Stomach smooth muscle (tissue), 2 donors: ENCODE measurements at regions not wholly inside any gene's neighbourhood (a gene's known extent, or its start where the extent isn't known, plus 50 kb on each side); places are given as distances from the start of the nearest gene placed in this dataset.

ENCODE experiments used
- H3K27ac ChIP-seq: one replicate; pipeline ENCODE4 v1.7.0; 2013; ENCODE audit warnings: mild to moderate bottlenecking, low read length, inconsistent platforms
- H3K27me3 ChIP-seq, 2 donors: one replicate each; pipeline ENCODE4 v1.7.0; 2013; ENCODE audit warnings: low read length in 2 of 2; ENCODE audit not compliant: insufficient read depth in 2 of 2, control insufficient read depth in 1 of 2
- H3K36me3 ChIP-seq, 2 donors: one replicate each; pipeline ENCODE4 v1.7.0; 2013; ENCODE audit warnings: low read length in 2 of 2; ENCODE audit not compliant: control insufficient read depth in 2 of 2, insufficient read depth in 2 of 2
- H3K4me1 ChIP-seq: one replicate; pipeline ENCODE4 v1.7.0; 2013; ENCODE audit warnings: low read length; ENCODE audit not compliant: control insufficient read depth, insufficient read depth
- H3K4me3 ChIP-seq, 2 donors: one replicate each; pipeline ENCODE4 v1.7.0; 2013; ENCODE audit warnings: low read length in 2 of 2
- H3K9ac ChIP-seq, 2 donors: one replicate each; pipeline ENCODE4 v1.7.0; 2013; ENCODE audit warnings: low read length in 2 of 2, mild to moderate bottlenecking in 1 of 2
- H3K9me3 ChIP-seq, 2 donors: one replicate each; pipeline ENCODE4 v1.7.0; 2013; ENCODE audit warnings: low read length in 2 of 2; ENCODE audit not compliant: control insufficient read depth in 2 of 2
- donor health status: healthy.
- donor health status: Pancreatic carcinoma.

DNA sequence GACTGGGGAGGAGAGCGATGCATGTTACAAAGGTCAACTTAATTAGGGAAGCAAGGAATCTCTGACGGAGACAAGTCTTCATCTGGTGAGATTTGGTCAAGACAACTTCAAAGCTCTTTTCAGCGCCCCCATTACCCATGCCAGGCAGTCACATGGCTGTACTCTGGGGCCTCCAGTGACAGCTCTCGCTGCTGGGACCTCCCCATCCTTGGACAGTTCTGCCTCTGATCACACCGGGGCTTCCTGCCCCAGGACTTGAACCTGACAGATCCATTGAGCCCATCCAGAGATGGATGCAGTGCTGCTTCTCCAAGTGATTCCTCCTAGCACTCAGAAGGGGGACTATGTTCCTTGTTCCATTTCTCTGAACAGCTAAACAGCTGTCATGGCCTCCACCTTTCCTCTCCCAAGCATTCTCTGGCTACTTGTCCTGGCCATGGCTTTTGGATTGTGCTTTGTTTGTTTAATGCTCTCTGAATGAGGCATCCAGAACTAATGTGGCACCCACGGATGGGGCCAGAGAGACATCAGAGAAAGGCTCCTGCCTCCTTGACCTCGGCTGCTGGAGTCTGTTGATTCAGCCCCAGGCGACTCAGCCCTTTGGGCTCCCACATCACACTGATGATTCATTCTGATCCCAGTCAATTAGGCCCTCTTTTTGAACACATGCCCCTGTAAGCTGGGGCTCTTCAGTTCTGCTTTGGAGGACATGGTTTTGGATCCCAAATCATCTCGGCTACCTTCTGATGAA, 122.1 kb upstream of the ADAMTS16 start:
- H3K4me3 ChIP-seq, result no peak overlapping the region
- no peak overlapping the region for H3K27ac ChIP-seq
- H3K36me3 ChIP-seq, result no peaks in the 10 kb centered on the region
- no peaks in the 10 kb centered on the region for H3K9me3 ChIP-seq
- no peaks in the 10 kb centered on the region for H3K4me1 ChIP-seq
- no peak overlapping the region for H3K9ac ChIP-seq
- peaks cover 0 to 2% of the 10 kb centered on the region in 2 donors for H3K27me3 ChIP-seq

DNA sequence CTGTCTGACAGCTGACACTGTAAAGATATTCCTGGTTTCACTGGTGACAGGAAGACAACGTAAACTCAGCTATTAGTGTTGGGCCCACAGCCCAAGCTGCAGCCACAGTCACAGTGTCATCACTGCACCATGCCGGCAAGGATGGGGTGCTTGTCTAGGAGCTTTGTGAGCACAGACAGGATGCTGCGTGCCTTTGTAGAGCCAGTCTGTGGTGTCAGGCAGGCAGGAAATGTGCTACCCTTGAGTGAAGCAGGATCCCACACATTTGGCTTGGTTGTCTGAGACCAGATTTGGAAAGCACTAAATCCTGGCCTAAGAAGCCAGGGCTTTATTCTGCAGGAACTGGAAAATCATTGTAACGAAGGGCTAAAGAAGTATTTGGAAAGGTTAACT, 121.6 kb upstream of the ADAMTS16 start:
- Histone ChIP-seq H3K4me3 (no peak overlapping the region), H3K27ac (no peak overlapping the region), H3K4me1 (no peaks in the 10 kb centered on the region), H3K9ac (no peak overlapping the region), H3K9me3 (no peaks in the 10 kb centered on the region), H3K27me3 (peaks cover 0 to 2% of the 10 kb centered on the region in 2 donors), H3K36me3 (no peaks in the 10 kb centered on the region)

DNA sequence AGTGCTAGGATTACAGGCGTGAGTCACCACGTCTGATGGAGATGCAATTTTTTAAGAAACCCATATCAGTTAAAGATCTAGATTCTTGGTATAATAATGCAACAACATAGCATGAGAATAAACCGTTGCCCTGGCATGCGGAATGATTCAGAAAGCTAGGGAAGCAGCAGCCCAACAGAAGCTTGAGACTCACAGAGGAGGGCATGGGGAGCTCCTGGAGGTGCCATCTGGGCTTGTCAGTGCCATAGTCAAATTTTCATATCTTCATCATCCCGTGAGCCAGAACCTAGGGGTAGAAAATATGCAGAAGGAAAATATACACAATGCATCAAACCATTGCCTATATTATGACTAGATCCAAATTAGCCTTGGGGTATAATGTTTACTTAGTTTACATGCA, 118.7 kb upstream of the ADAMTS16 start:
- H3K9ac ChIP-seq, result no peak overlapping the region
- no peaks in the 10 kb centered on the region for H3K9me3 ChIP-seq
- H3K27ac ChIP-seq, result no peak overlapping the region
- no peaks in the 10 kb centered on the region for H3K4me1 ChIP-seq
- no peak overlapping the region for H3K4me3 ChIP-seq
- no peaks in the 10 kb centered on the region for H3K36me3 ChIP-seq
- no peaks in the 10 kb centered on the region for H3K27me3 ChIP-seq

DNA sequence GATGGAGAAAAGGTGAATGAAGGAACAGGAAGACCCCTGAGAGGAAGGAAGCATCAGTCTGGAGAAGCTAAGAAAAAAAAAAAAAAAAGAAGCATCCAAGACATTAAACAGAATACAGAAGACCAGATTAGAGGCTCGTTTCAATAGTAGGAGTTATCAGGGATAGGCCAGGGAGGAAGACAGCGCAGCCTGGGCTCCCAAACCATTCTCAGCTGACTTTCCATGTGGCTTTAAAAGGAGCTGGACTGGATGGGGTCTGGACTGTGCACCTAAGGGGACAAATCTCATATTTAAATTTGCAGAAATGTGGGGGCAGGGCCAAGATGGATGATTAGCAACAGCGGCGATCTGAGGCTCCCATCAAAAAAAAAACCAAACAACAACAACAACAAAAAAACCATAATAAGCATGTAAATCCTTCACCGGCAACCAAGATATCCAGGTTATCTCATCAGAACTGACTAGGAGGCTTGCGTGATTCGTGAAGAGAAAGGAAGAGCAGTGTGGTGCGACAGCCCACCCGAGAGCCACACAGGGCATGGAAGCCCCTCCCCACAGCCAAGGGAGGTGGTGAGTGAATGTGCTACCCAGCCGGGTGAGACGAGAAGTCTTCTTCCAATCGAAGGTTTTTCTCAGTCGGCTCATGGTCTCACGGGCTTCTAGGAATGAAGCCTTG, 114.9 kb upstream of the ADAMTS16 start:
- no peak overlapping the region for H3K4me3 ChIP-seq
- H3K9me3 ChIP-seq, result no peaks in the 10 kb centered on the region
- no peaks in the 10 kb centered on the region for H3K4me1 ChIP-seq
- H3K27me3 ChIP-seq, result no peaks in the 10 kb centered on the region
- no peak overlapping the region for H3K27ac ChIP-seq
- H3K36me3 ChIP-seq, result no peaks in the 10 kb centered on the region
- no peak overlapping the region for H3K9ac ChIP-seq

DNA sequence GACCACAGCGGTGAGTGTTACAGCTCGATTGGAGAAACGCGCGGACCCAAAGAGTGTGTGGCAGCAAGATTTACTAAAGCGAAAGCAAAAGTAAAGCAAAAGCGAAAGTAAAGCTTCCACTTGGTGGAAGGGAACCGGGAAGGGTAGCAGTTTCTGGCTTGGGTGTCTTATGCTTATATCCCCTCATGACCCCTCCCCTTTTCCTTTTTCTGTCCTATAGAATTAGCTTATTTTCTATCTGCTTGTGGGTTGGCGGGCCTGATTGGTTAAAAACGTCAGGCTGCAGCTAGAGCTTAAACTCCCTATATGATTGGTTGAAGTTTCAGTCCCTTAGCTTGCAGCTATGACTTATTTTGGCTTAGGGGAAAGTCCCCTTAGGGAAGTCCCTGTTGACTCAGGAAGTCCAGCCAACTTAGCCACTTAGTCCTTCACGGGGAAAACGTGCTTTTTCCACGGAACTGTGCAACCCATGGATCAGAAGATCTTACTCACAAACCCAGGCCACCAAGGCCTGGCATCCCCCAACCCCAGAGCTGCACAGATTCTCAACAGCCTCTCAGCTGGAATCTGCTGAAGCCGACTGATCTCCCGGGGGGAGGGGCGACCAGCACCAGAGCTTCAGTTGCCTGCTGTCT, 114.2 kb upstream of the ADAMTS16 start:
- no peak overlapping the region for H3K4me3 ChIP-seq
- no peaks in the 10 kb centered on the region for H3K4me1 ChIP-seq
- no peaks in the 10 kb centered on the region for H3K36me3 ChIP-seq
- H3K27me3 ChIP-seq, result no peaks in the 10 kb centered on the region
- no peaks in the 10 kb centered on the region for H3K9me3 ChIP-seq
- no peak overlapping the region for H3K27ac ChIP-seq
- no peak overlapping the region for H3K9ac ChIP-seq

DNA sequence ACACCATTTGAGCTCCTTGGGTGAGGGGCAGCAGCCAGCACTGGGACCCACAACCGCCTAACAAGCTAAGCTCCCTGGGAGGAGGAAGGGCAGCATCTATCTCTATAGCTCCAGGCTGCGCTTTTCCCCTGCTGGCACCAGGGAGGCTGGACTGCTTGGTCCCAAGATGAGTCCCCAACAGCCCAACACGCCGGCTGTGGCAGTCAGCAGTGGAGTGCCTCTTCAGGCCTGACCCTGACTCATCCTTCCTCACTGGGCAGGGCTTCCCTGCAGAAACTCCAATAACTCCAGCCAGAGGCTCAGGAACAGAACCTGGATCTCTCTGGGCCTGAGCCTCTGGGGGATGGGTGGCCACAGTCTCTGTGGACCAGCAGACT, 113.7 kb upstream of the ADAMTS16 start:
- no peak overlapping the region for H3K27ac ChIP-seq

DNA sequence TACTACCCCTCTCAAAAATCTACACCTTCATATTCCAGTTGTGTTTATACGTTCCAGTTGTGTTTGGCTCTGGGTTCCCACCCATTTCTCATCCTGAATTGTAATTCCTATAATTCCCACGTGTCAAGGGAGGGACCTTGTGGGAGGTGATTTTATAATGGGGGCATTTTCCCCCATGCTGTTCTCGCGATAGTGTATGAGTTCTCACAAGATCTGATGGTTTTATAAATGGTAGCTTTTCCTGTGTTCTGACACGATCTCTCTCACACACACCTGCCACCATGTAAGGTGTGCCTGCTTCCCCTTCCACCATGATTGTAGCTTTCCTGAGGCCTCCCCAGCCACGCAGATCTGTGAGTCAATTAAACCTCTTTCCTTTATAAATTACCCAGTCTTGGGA, 108.5 kb upstream of the ADAMTS16 start:
- no peak overlapping the region for H3K9ac ChIP-seq
- H3K27ac ChIP-seq, result no peak overlapping the region
- H3K27me3 ChIP-seq, result no peaks in the 10 kb centered on the region
- H3K9me3 ChIP-seq, result no peaks in the 10 kb centered on the region
- H3K4me1 ChIP-seq, result no peaks in the 10 kb centered on the region
- H3K36me3 ChIP-seq, result no peaks in the 10 kb centered on the region
- no peak overlapping the region for H3K4me3 ChIP-seq

More for the DNA sequence above, 113.7 kb upstream of the ADAMTS16 start:
- Histone ChIP-seq H3K4me1 (no peaks in the 10 kb centered on the region), H3K4me3 (no peak overlapping the region), H3K9me3 (no peaks in the 10 kb centered on the region), H3K27me3 (no peaks in the 10 kb centered on the region), H3K9ac (no peak overlapping the region), H3K36me3 (no peaks in the 10 kb centered on the region)

DNA sequence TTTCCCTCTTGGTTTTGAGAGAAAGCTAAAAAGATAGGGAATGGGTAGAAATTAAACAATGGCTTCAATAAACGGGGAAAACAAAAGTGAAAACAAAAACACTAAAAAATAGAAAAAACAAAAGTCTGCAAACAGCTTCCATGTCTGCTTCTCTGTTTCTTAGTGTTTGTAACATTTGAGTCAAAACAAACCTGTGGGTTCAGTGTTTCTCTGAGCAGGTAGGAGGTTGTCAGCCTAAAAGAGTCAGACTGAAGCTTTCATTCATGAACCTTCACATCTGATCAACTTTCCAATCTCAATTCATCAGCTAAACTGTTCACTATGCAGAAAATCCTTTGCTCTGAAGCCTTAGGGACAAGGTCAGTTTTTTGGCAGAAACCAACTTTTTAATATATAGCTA, 102.5 kb upstream of the ADAMTS16 start:
- Histone ChIP-seq H3K4me1 (no peaks in the 10 kb centered on the region), H3K27ac (no peak overlapping the region), H3K36me3 (no peaks in the 10 kb centered on the region), H3K4me3 (no peak overlapping the region), H3K27me3 (no peaks in the 10 kb centered on the region), H3K9me3 (no peaks in the 10 kb centered on the region), H3K9ac (no peak overlapping the region)

DNA sequence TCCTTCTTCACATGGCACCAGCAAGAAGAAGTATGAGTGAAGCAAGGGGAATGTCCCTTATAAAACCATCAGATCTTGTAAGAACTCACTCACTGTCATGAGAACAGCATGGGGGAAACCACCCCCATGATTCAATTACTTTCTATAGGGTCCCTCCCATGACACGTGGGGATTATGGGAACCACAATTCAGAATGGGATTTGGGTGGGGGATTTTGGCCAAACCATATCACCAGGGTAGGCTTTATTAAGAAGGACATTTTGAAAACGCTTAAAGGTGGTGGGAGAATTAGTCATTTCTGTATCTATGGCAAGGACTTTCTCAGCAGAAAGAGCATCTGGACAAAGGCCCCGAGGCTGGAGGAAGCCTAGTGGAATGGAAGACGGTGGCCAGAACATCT, 100.2 kb upstream of the ADAMTS16 start:
- no peaks in the 10 kb centered on the region for H3K36me3 ChIP-seq
- H3K27me3 ChIP-seq, result no peaks in the 10 kb centered on the region
- H3K27ac ChIP-seq, result no peak overlapping the region
- H3K4me3 ChIP-seq, result no peak overlapping the region
- no peak overlapping the region for H3K9ac ChIP-seq
- no peaks in the 10 kb centered on the region for H3K4me1 ChIP-seq
- no peaks in the 10 kb centered on the region for H3K9me3 ChIP-seq

DNA sequence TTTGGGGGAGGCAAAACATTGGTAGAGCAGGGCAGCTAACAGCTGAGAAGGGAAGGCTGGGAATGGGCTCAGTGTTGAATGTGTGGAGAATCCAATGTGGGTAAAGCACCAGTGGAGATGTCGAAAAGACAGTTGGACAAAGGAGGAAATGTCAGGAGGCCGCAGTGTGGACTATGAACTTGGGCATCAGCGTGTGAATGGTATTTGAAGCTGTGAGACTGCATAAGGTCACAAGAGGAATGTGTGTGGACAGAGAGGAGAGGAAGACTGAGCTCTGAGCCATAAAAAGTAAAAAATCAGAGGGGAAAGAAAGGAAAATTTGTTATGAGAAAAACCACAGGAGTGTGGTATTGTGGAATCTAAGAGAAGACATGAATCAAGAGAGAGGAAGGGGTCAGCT, 99.4 kb upstream of the ADAMTS16 start:
- H3K9me3 ChIP-seq, result no peaks in the 10 kb centered on the region
- no peaks in the 10 kb centered on the region for H3K4me1 ChIP-seq
- H3K9ac ChIP-seq, result no peak overlapping the region
- no peak overlapping the region for H3K4me3 ChIP-seq
- no peak overlapping the region for H3K27ac ChIP-seq
- no peaks in the 10 kb centered on the region for H3K27me3 ChIP-seq
- H3K36me3 ChIP-seq, result no peaks in the 10 kb centered on the region

DNA sequence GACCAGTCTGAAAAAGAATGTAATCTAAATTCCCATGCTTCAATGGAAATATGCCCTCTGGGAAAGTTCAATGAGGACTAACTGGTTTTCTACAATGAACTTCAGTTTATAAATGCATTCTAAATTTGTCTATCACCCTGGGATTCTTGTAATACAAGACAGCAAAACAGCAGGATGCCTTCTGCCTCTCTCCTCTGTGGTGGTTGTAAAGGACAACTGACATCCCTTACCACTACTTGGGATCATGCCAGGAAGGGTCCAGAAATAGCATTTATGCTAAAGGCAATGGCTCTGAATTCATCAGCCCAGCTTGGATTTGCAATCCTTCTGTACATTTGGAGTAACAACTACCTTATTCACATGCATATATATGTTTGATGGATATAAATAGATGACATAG, 97.3 kb upstream of the ADAMTS16 start:
- Histone ChIP-seq H3K9me3 (no peaks in the 10 kb centered on the region), H3K27ac (no peak overlapping the region), H3K27me3 (no peaks in the 10 kb centered on the region)

More for the DNA sequence above, 97.3 kb upstream of the ADAMTS16 start:
- no peak overlapping the region for H3K4me3 ChIP-seq
- H3K9ac ChIP-seq, result no peak overlapping the region
- no peaks in the 10 kb centered on the region for H3K36me3 ChIP-seq
- no peaks in the 10 kb centered on the region for H3K4me1 ChIP-seq
